Stomach (tissue), 8 donors: ENCODE measurements at regions not wholly inside any gene's neighbourhood (a gene's known extent, or its start where the extent isn't known, plus 50 kb on each side); places are given as distances from the start of the nearest gene placed in this dataset.

Experiments used
- DNase-seq, 2 donors: peaks; one replicate each; pipeline versions ENCODE4 v3.0.0 to v3.0.0-alpha.2; 2013 to 2019
- H3K27ac ChIP-seq, 5 donors: fragments of 200-600 bp in 4 of 5; sonication (generic) in 4 of 5; one replicate each; pipeline ENCODE4 v1.5.1; 2013 to 2019; ENCODE audit warnings: mild to moderate bottlenecking in 1 of 5, moderate library complexity in 1 of 5
- H3K27me3 ChIP-seq, 3 donors: fragments of 200-600 bp; sonication (generic); one replicate each; pipeline ENCODE4 v1.5.1; 2017 to 2019; ENCODE audit warnings: mixed run types in 1 of 3
- H3K36me3 ChIP-seq, 4 donors: fragments of 200-600 bp; sonication (generic); 1 replicate in 3 of 4; 2 replicates in 1 of 4; pipeline ENCODE4 v1.5.1; 2016 to 2019
- H3K4me1 ChIP-seq, 4 donors: fragments of 200-600 bp; sonication (generic); one replicate each; pipeline ENCODE4 v1.5.1; 2016 to 2019
- H3K4me3 ChIP-seq, 4 donors: fragments of 200-600 bp; sonication (generic) in 3 of 4; one replicate each; pipeline ENCODE4 v1.5.1; 2016 to 2019; ENCODE audit warnings: mild to moderate bottlenecking in 1 of 4
- H3K9me3 ChIP-seq, 4 donors: fragments of 200-600 bp; sonication (generic); one replicate each; pipeline ENCODE4 v1.5.1; 2016 to 2019
- CTCF ChIP-seq, 7 experiments: fragments of 450-650 bp in 4 of 7; fragments of 200-600 bp in 3 of 7; sonication (generic) in 3 of 7; IDR thresholded peaks; one replicate each; pipeline ENCODE4 v1.5.1; 2016 to 2019; ENCODE audit warnings: antibody characterized with exemption in 7 of 7, control low read depth in 2 of 7, mild to moderate bottlenecking in 1 of 7
- EP300 ChIP-seq: sonication (generic); formaldehyde crosslinking; IDR thresholded peaks from one replicate; pipeline ENCODE4 v1.6.1; 2017; ENCODE audit warnings: antibody characterized with exemption
- POLR2A ChIP-seq, 4 donors: fragments of 450-650 bp; IDR thresholded peaks; one replicate each; pipeline ENCODE4 v1.6.1; 2016; ENCODE audit warnings: antibody characterized with exemption in 4 of 4, control low read depth in 2 of 4, mild to moderate bottlenecking in 1 of 4, moderate library complexity in 1 of 4
- POLR2AphosphoS5 ChIP-seq, 3 donors: sonication (generic); formaldehyde crosslinking; IDR thresholded peaks; one replicate each; pipeline ENCODE4 v1.6.1; 2016; ENCODE audit warnings: antibody characterized with exemption in 3 of 3
- WGBS, 5 donors: extraction: QIAGEN DNeasy Blood & Tissue Kit in 3 of 5; methylation state at CpG; one replicate each; pipeline versions ENCODE4 v1.1.5 to v1.1.7; 2013 to 2018; 5-methylcytosine and 5-hydroxymethylcytosine counted together
- intact Hi-C: fragments of 100-400 bp; cut with DNase I; formaldehyde crosslinking; loops from one replicate; pipeline ENCODE4 v1.15.1; 2023; ENCODE audit warnings: low total_unique reads
- donor health status: healthy with polysubstance abuse.
- donor health status: Bipolar disorder and iron deficiency.
- donor health status: healthy.

GRCh38 chr10:45093945-45094344 lies 93.2 kb downstream of the ZNF22 start:
- no peak for DNase-seq
- TF ChIP-seq CTCF (IDR thresholded peaks at IDR 0.05) (no peak), EP300 (no peak), POLR2A (IDR thresholded peaks at IDR 0.05) (no peak), POLR2AphosphoS5 (IDR thresholded peaks at IDR 0.05) (no peak)
- Histone ChIP-seq H3K27ac (no peak overlapping the region), H3K9me3 (peaks cover 0 to 4% (median 0%) of the 10 kb centered on the region in 4 donors), H3K4me1 (no peaks in the 10 kb centered on the region), H3K4me3 (no peak overlapping the region), H3K36me3 (no peaks in the 10 kb centered on the region), H3K27me3 (peaks cover 0 to 14% (median 0%) of the 10 kb centered on the region in 3 donors)
- intact Hi-C loops = no loop called here
- 84 to 88% (median 86%) methylated on average over 6 of the region's 6 CpGs for WGBS, 5 donors

GRCh38 chr10:45095286-45095685 lies 94.6 kb downstream of the ZNF22 start:
- intact Hi-C loops = no loop called here
- no peak for TF ChIP-seq CTCF (IDR thresholded peaks at IDR 0.05)
- WGBS, 5 donors = 48 to 60% (median 53%) methylated on average over 3 of the region's 3 CpGs
- Histone ChIP-seq H3K27me3 (peaks cover 0 to 19% (median 2%) of the 10 kb centered on the region in 3 donors), H3K9me3 (peaks cover 0 to 4% (median 0%) of the 10 kb centered on the region in 4 donors), H3K27ac (no peak overlapping the region), H3K36me3 (no peaks in the 10 kb centered on the region), H3K4me3 (no peak overlapping the region), H3K4me1 (no peaks in the 10 kb centered on the region)
- DNase-seq = no peak

- H3K27me3 ChIP-seq = peaks cover 0 to 27% (median 2%) of the 10 kb centered on the region in 3 donors
- no peak overlapping the region for H3K4me3 ChIP-seq
- intact Hi-C loops = no loop called here
- H3K9me3 ChIP-seq = peaks cover 0 to 4% (median 0%) of the 10 kb centered on the region in 4 donors
- no peak for DNase-seq
- TF ChIP-seq POLR2A (IDR thresholded peaks at IDR 0.05) (no peak), EP300 (no peak), CTCF (IDR thresholded peaks at IDR 0.05) (no peak), POLR2AphosphoS5 (IDR thresholded peaks at IDR 0.05) (no peak)
- no peak overlapping the region for H3K27ac ChIP-seq
- H3K36me3 ChIP-seq = no peaks in the 10 kb centered on the region
- H3K4me1 ChIP-seq = no peaks in the 10 kb centered on the region
- 58 to 80% (median 72%) methylated on average over 3 of the region's 3 CpGs for WGBS, 5 donors
These were observed 95.3 kb downstream of the ZNF22 start for GRCh38 chr10:45096001-45096400.

- H3K4me3 ChIP-seq = no peak overlapping the region
- H3K9me3 ChIP-seq = peaks cover 0 to 4% (median 0%) of the 10 kb centered on the region in 4 donors
- intact Hi-C loops = no loop called here
- H3K36me3 ChIP-seq = no peaks in the 10 kb centered on the region
- WGBS, 5 donors = 60 to 82% (median 76%) methylated on average over 4 of the region's 4 CpGs
- no peak for DNase-seq
- H3K4me1 ChIP-seq = no peaks in the 10 kb centered on the region
- no peak overlapping the region for H3K27ac ChIP-seq
- TF ChIP-seq POLR2A (IDR thresholded peaks at IDR 0.05) = no peak
- no peak for TF ChIP-seq EP300
- no peak for TF ChIP-seq CTCF (IDR thresholded peaks at IDR 0.05)
- no peak for TF ChIP-seq POLR2AphosphoS5 (IDR thresholded peaks at IDR 0.05)
- H3K27me3 ChIP-seq = peaks cover 0 to 61% (median 11%) of the 10 kb centered on the region in 3 donors
These were observed 99.7 kb downstream of the ZNF22 start for GRCh38 chr10:45100429-45100828.
